Body of pancreas (tissue), 4 donors: ENCODE measurements at regions not wholly inside any gene's neighbourhood (a gene's known extent, or its start where the extent isn't known, plus 50 kb on each side); places are given as distances from the start of the nearest gene placed in this dataset.

ENCODE experiments used
- ATAC-seq: fragments of 150-250 bp; one replicate; pipeline ENCODE4 v1.9.1; 2016
- DNase-seq, 4 donors: peaks; one replicate each; pipeline ENCODE4 v3.0.0-alpha.2; 2019
- H3K27ac ChIP-seq, 4 donors: fragments of 200-600 bp; sonication (generic); 1 replicate in 3 of 4; 2 replicates in 1 of 4; pipeline versions ENCODE4 v1.5.1 to v1.6.1; 2016 to 2019; ENCODE audit warnings: mild to moderate bottlenecking in 1 of 4, mixed read lengths in 1 of 4, moderate library complexity in 1 of 4
- H3K27me3 ChIP-seq, 2 donors: fragments of 200-600 bp; sonication (generic); one replicate each; pipeline ENCODE4 v1.6.0; 2016; ENCODE audit warnings: mild to moderate bottlenecking in 1 of 2
- H3K36me3 ChIP-seq, 2 donors: fragments of 200-600 bp; sonication (generic); replicated peaks in 1 of 2; 2 replicates each; pipeline ENCODE4 v1.5.1; 2016; ENCODE audit warnings: low read depth in 2 of 2; ENCODE audit not compliant: insufficient read depth in 1 of 2
- H3K4me1 ChIP-seq: fragments of 200-600 bp; sonication (generic); one replicate; pipeline ENCODE4 v1.6.0; 2016
- H3K4me3 ChIP-seq, 2 donors: fragments of 200-600 bp; sonication (generic); 1 replicate in 1 of 2; 2 replicates in 1 of 2; pipeline ENCODE4 v1.5.1; 2016 to 2019
- H3K9me3 ChIP-seq, 3 donors: fragments of 200-600 bp; sonication (generic); 1 replicate in 2 of 3; 2 replicates in 1 of 3; pipeline ENCODE4 v1.5.1; 2016
- POLR2A ChIP-seq, 3 donors: fragments of 450-650 bp; IDR thresholded peaks; one replicate each; pipeline ENCODE4 v1.6.1; 2016; ENCODE audit warnings: antibody characterized with exemption in 3 of 3, mild to moderate bottlenecking in 2 of 3
- WGBS, 2 donors: methylation state at CpG; one replicate each; pipeline ENCODE4 v1.1.5; 2017; 5-methylcytosine and 5-hydroxymethylcytosine counted together
- intact Hi-C: fragments of 100-400 bp; cut with DNase I; formaldehyde crosslinking; loops from one replicate; pipeline ENCODE4 v1.15.1; 2023
- TF ChIP-seq, protein P1 (sequence below), 7 experiments: fragments of 450-650 bp in 4 of 7; fragments of 200-600 bp in 3 of 7; sonication (generic) in 3 of 7; IDR thresholded peaks; one replicate each; pipeline ENCODE4 v1.5.1; 2016 to 2019; ENCODE audit warnings: antibody characterized with exemption in 7 of 7

DNA sequence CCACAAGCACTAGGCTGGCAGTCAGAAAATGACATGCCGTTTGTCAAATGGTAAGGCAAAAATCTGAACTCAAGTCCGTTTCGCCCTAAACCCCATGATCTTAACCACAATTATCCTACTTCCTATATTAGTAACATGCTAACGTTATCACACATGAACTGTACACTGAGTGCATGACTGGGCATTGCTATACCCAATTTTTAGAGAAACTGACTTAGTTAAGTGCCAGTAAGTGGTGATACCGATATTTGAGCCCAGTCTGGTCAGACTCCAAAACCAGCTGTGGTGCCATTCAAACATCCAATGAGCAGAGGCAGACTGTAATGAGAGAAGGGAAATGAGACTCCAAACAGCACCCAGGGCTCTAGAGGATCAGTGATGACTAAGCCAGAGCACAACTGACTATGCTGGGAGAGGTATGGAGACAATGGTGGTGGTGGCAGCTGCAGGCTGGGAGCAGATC, 311.7 kb upstream of the PKDCC start:
- no peaks in the 10 kb centered on the region for H3K36me3 ChIP-seq
- DNase-seq = no peak
- no peaks in the 10 kb centered on the region for H3K4me1 ChIP-seq
- H3K27me3 ChIP-seq = no peaks in the 10 kb centered on the region
- whole genome bisulfite sequencing, 2 donors = 51 to 81% methylated on average over 5 of the region's 5 CpGs
- no peak overlapping the region for H3K27ac ChIP-seq
- no peak overlapping the region for H3K4me3 ChIP-seq
- no peaks in the 10 kb centered on the region for H3K9me3 ChIP-seq
- TF ChIP-seq, protein P1, sequence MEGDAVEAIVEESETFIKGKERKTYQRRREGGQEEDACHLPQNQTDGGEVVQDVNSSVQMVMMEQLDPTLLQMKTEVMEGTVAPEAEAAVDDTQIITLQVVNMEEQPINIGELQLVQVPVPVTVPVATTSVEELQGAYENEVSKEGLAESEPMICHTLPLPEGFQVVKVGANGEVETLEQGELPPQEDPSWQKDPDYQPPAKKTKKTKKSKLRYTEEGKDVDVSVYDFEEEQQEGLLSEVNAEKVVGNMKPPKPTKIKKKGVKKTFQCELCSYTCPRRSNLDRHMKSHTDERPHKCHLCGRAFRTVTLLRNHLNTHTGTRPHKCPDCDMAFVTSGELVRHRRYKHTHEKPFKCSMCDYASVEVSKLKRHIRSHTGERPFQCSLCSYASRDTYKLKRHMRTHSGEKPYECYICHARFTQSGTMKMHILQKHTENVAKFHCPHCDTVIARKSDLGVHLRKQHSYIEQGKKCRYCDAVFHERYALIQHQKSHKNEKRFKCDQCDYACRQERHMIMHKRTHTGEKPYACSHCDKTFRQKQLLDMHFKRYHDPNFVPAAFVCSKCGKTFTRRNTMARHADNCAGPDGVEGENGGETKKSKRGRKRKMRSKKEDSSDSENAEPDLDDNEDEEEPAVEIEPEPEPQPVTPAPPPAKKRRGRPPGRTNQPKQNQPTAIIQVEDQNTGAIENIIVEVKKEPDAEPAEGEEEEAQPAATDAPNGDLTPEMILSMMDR (IDR thresholded peaks at IDR 0.05) = no peak
- TF ChIP-seq POLR2A (IDR thresholded peaks at IDR 0.05) = no peak
- no peak for ATAC-seq
- intact Hi-C loops = no loop called here

DNA sequence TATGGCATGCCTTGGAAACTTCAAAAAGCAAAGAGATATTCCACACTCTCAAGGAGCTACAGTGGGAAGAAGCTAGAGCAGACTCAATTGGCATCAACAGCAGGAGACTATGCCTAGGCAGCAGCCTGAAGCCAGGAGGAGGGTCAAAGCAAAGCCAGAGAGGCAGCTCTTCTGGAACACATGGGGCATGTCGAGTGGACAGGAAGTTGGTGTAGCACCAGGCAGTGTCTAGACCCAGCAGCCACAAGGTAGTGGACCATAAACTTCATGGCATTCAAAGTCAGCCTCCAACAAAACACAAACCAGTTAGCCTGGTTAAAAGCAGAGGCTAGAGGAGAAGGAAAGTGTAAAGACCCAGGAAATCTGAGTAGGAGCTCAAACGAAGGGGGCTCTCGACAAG, 311.2 kb upstream of the PKDCC start:
- 49 to 57% methylated on average over 3 of the region's 3 CpGs for WGBS, 2 donors
- intact Hi-C loops = no loop called here

DNA sequence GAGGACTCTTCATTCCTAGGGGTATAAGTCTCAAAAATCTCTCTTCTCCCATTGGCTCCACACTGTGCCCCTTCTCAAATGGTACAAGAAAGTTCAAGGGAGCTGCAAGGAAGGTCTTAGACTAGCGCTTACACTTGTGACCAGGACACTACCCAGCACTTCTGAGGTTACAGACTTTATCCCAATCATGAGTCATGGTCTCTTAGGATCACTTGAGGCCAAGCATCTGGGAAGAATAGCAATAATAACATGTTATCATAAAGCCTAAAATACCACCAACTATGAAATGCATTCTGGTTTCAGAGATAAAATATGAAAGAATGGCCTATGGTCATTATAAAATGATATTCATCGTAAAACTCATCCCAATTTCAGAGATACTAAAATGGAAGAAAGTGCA, 309.9 kb upstream of the PKDCC start:
- DNase-seq = no peak
- H3K4me3 ChIP-seq = no peak overlapping the region
- TF ChIP-seq, protein P1 (IDR thresholded peaks at IDR 0.05) = no peak
- no peak for TF ChIP-seq POLR2A (IDR thresholded peaks at IDR 0.05)
- no peak overlapping the region for H3K27ac ChIP-seq
- 70 to 84% methylated on average over 2 of the region's 2 CpGs for WGBS, 2 donors
- no peak for ATAC-seq
- H3K36me3 ChIP-seq = no peaks in the 10 kb centered on the region
- no peaks in the 10 kb centered on the region for H3K4me1 ChIP-seq
- H3K27me3 ChIP-seq = no peaks in the 10 kb centered on the region
- intact Hi-C loops = no loop called here
- no peaks in the 10 kb centered on the region for H3K9me3 ChIP-seq

More for the DNA sequence above, 311.2 kb upstream of the PKDCC start:
- no peaks in the 10 kb centered on the region for H3K4me1 ChIP-seq
- DNase-seq (no peak), ATAC-seq (no peak)
- H3K4me3 ChIP-seq = no peak overlapping the region
- H3K36me3 ChIP-seq = no peaks in the 10 kb centered on the region
- no peaks in the 10 kb centered on the region for H3K9me3 ChIP-seq
- TF ChIP-seq, protein P1 (IDR thresholded peaks at IDR 0.05) = no peak
- TF ChIP-seq POLR2A (IDR thresholded peaks at IDR 0.05) = no peak
- no peak overlapping the region for H3K27ac ChIP-seq
- H3K27me3 ChIP-seq = no peaks in the 10 kb centered on the region

DNA sequence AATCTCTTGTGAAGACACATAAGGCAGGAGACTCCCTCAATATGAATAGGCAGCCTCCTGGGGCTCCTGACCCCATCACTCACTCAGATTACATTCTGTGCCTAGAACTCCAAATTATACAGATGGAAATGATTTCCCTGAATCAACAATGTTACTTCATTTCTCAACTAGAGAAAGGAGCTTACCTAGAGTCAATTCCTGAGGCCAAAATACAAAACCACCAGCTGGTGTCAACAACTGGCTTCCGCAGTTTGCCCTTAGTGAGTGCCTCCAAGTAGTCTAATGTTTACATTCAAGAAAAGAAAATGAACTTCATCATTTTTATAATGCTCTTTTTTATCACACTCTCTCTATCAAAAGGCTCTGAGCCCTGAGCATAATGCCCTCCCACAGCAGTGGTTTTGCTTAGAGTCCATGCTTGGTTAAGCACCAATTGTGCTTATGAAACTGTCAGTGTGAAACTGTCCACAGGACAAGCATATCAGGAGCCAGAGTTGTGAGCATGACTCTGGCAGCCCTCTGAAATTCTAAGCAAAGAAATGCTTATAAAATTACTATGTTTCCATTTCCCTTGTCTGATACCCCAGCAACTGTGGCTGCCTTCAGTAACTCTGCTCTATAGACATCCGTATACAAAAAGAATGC, 305.7 kb upstream of the PKDCC start:
- H3K9me3 ChIP-seq = no peaks in the 10 kb centered on the region
- DNase-seq (no peak), ATAC-seq (no peak)
- no peak for TF ChIP-seq POLR2A (IDR thresholded peaks at IDR 0.05)
- TF ChIP-seq, protein P1 (IDR thresholded peaks at IDR 0.05) = no peak
- H3K4me3 ChIP-seq = no peak overlapping the region
- no peak overlapping the region for H3K27ac ChIP-seq
- intact Hi-C loops = no loop called here
- H3K4me1 ChIP-seq = no peaks in the 10 kb centered on the region
- WGBS, 2 donors = 65 to 78% methylated on average over 2 of the region's 2 CpGs
- H3K27me3 ChIP-seq = no peaks in the 10 kb centered on the region
- no peaks in the 10 kb centered on the region for H3K36me3 ChIP-seq

DNA sequence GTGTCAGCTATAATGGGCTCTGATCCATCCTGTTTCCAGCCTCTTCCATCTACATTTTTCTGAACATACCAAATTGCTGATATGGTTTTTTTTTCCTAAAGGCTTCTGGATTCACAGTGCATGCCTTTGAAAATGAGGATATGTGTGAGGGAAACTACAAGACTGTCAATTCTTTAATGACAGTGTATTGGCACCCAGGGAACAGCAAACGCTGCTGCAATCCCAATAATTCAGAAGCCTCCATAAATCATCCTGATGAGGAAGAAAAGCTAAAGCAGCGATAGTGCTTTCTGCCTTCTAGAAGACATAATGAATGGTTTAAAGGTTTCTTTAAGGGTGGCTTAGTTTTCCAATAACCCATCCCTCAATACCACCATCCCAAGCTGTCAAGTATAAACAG, 304.5 kb upstream of the PKDCC start:
- H3K27me3 ChIP-seq = no peaks in the 10 kb centered on the region
- ATAC-seq (no peak), DNase-seq (no peak)
- WGBS, 2 donors = 24 to 41% methylated on average over 2 of the region's 2 CpGs
- H3K4me3 ChIP-seq = no peak overlapping the region
- H3K36me3 ChIP-seq = no peaks in the 10 kb centered on the region
- intact Hi-C loops = no loop called here
- no peak overlapping the region for H3K27ac ChIP-seq
- H3K9me3 ChIP-seq = no peaks in the 10 kb centered on the region
- TF ChIP-seq POLR2A (IDR thresholded peaks at IDR 0.05) = no peak
- TF ChIP-seq, protein P1 (IDR thresholded peaks at IDR 0.05) = no peak
- H3K4me1 ChIP-seq = no peaks in the 10 kb centered on the region
